SKM-1 treated with dmso at 0.1 percent for 144 hours (cell line): ENCODE measurements at regions not wholly inside any gene's neighbourhood (a gene's known extent, or its start where the extent isn't known, plus 50 kb on each side); places are given as distances from the start of the nearest gene placed in this dataset.
"Not testable (repeated sequence)": the region's sequence is repeated elsewhere in the genome, so short reads cannot be mapped to it uniquely, and the experiment has no call there.

ENCODE experiments used
- DNase-seq: peaks from one replicate; lab custom pipeline; 2025; ENCODE audit not compliant: unreplicated experiment; lab: John Stamatoyannopoulos, UW

DNA sequence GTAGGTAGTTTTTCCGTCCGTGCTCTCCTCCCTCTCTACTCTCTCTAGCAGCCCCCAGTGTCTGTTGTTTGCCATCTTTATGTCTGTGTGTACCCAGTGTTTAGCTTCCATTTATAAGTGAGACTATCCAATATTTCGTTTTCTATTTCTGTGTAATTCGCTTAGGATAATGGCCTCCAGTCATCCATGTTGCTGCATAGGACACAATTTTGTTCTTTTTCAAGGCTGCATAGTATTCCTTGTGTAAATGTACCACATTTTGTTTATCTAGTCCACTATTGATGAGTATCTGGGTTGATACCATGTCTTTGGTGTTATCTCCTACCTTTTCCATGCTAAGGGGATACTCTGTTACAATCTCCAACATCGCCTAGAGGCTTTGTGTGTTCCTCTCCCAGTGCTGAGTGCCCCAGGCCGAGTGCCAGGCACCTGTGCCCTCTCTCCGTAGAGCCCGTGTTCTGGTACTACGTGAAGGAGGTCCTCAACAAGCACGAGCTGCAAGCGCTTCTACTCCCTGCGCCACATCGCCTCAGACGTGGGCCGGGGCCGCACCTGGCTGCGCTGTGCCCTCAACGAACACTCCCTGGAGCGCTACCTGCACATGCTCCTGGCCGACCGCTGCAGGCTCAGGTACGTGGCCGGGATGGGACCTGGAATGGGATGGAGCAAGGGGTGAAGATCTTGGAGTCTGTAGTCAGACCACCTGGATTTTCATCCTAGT, 51.0 kb downstream of the NPIPB11 start:
- DNase-seq, result not testable (repeated sequence)

GRCh38 chr16:29354449-29354848, 52.1 kb downstream of the NPIPB11 start:
- DNase-seq, result not testable (repeated sequence)

- DNase-seq, result not testable (repeated sequence)
Measured at GRCh38 chr16:29352617-29352999, 53.9 kb downstream of the NPIPB11 start.

- DNase-seq, result not testable (repeated sequence)
Measured at GRCh38 chr16:29351970-29352616, 54.4 kb downstream of the NPIPB11 start.

GRCh38 chr16:29351271-29351969, 55.1 kb downstream of the NPIPB11 start:
- not testable (repeated sequence) for DNase-seq

DNA sequence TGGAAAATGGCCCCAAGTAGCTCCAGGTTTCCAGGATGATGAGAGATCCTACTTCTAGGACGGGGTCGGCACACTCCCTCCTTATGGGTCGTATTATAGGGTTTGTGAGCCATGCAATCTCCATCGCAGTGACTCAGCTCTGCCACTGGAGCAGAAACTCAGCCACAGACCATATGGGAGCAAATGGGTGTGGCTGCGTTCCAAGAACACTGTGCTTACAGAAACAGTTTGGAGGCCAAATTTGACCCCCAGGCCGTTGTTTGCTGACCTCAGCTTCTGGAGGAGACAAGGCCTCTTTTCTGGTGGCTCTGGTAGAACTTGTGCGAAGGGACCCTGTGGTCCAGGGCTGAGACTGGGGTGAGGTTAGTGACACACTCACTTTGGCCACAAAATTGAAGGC, 56.5 kb downstream of the NPIPB11 start:
- DNase-seq, result not testable (repeated sequence)

GRCh38 chr16:29348748-29349147, 57.8 kb downstream of the NPIPB11 start:
- not testable (repeated sequence) for DNase-seq

GRCh38 chr16:29348123-29348690, 58.3 kb downstream of the NPIPB11 start:
- DNase-seq, result not testable (repeated sequence)

DNA sequence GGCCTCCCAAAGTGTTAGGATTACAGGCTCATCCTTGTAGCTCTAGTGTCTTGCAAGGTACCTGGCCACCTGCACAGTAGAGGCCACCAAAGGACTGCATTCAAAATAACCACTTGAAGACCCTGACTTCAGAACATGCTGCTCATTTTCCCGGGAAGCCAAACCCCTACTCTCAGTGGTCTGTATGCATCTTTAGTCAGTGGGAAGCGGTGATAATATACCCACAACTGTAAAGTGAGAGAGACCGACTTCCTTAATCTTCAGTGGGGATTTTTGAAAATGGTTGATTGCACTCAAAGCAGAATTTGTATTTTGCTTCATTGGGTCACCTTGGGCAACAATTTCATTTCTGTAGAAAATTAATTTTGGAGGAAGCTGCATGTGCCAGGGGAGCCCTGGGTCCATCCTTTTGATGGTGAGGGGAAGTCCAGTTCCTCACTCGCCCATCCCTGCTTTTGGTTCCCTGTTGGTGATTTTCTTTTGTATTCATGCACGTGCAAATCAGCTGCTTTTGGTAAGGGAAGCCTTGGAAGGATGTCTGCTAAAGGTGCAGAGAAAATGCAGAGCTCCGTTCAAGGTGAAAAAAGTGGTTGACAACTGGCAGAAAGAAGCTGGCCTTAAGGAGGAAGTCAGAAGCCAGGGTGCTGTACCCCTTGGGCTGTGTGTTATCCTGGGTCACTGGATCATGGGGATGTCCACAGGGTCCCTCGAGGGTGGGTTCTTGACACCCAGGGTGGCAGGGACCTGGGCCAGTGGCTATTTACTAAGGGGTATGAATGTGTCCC, 59.5 kb downstream of the NPIPB11 start:
- not testable (repeated sequence) for DNase-seq

DNA sequence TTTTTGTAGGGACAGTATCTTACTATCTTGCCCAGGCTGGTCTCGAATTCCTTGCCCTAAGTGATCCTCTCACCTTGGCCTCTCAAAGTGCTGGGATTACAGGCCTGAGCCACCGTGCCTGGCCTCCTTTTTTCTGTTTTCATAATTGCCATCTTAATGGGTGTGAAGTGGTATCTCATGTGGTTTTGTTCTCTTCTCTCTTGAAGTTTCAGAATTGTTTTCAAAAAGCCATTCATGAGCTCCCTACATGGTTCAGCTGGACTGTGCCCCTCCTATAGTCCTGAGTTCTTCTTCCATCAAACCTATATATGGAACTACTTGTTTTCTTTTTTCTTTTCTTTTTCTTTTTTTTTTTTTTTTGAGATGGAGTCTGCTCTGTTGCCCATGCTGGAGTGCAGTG, 60.3 kb downstream of the NPIPB11 start:
- DNase-seq, result not testable (repeated sequence)

GRCh38 chr16:29342937-29343336, 63.6 kb downstream of the NPIPB11 start:
- not testable (repeated sequence) for DNase-seq

DNA sequence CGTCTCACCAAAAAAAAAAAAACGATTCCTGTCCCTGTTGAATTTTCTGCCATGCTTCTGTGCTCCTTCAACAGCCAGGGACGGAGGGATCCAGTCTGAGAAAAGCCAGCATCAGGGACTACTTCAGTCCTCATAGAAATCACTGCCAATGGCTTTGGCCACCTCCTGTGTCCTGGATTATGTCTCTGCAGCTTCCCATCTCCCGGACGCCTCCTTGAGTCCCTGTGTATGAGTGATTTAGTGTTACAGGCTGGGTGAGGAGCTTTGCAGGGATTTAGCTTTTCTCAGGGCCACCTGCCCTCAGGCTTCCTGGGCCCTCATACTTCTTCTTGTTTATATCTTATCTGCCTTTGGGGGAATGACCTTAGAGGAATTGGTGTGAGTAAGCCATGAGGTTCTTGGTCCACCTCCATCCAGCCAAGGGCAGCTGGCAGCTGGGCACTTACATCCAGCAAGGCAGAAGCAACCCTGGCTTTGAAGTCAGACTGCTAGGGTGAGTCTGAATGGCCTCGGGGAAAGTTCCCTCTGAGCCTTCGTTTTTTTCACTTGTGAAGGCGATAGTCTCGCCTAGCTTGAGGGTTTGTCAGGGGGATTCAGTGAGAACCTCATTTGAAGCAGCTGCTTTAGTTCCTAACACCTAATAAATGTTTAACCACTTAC, 65.6 kb downstream of the NPIPB11 start:
- not testable (repeated sequence) for DNase-seq

GRCh38 chr16:29340235-29340634, 66.3 kb downstream of the NPIPB11 start:
- DNase-seq, result not testable (repeated sequence)

DNA sequence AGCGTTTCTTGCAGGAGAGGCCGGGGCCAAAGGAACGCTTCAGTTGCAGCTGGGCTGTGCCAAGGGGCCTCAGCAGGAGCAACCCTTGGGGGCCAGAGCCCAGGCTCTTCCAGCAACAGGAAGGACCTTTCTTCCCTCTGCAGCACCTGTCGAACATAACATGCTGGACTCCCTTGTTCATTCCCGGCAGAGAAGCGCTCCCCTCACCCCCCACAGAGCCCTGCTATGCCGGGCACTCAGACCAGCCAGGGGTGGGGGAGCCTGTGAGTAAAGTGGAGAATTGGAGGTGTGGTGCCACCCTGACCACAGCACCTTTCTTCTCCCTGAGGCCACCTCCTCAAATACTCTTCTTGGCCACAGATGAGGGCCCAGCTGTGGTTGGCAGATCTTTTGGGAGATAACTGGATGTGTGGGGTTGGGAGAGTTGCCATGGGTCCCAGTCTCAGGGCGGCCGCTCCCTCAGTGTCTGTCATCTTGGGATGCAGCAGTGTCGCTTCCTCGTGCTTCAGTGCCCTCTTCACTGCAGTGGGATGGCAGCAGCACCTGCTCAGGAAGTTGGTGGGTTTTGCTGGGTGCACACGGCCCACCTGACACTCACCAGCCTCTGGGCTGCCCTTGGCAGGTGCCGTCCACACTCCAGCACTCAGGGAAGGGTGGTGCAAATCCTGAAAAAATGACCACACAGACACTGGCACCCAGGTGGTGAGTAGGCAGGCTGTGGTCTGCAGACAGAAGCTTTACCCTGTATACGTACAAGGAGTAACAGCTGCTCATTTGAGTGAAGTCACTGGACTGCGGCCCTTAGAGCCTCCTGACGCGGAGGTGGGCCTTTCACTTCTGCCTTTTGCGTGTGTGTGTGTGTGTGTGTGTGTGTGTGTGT, 67.5 kb downstream of the NPIPB11 start:
- DNase-seq, result not testable (repeated sequence)

DNA sequence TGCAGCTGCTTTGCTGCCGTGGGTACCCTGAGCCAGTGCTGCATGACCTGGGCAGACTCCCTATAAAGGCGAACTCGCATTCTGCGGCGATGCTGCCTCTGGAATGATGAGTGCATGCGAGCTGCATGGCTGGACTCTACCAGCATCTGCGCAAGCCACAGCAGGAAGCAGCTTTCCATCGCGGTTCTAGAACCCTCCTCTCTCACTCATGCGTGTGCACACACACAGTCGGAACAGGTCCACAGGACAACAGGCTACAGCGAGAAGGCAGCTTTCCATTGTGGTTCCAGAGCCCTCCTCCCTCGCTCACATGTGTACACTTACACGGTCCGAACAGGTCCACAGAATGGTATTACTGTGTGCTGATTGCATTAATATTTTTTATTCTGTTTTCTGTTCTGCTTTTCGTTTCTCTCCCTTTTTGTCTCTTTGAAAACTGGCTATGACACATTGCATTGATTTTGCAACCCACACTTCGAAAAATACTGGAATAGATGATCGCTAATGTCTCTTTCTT, 69.1 kb downstream of the NPIPB11 start:
- not testable (repeated sequence) for DNase-seq

DNA sequence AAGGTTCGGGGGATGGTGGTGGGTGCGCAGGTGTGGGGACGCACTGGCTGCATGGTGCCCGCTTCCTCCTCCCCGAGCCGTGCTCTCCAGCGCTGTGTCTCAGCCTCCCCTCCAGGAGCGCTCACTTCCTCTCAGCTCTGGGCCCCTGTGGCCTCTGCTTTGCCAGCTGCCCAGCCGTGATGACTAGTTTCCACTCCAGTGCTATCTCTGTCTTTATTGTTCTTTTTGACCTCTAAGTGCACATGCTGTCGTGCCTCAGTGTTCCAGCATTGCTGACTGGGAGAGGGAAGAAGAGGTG, 71.0 kb downstream of the NPIPB11 start:
- DNase-seq, result not testable (repeated sequence)

DNA sequence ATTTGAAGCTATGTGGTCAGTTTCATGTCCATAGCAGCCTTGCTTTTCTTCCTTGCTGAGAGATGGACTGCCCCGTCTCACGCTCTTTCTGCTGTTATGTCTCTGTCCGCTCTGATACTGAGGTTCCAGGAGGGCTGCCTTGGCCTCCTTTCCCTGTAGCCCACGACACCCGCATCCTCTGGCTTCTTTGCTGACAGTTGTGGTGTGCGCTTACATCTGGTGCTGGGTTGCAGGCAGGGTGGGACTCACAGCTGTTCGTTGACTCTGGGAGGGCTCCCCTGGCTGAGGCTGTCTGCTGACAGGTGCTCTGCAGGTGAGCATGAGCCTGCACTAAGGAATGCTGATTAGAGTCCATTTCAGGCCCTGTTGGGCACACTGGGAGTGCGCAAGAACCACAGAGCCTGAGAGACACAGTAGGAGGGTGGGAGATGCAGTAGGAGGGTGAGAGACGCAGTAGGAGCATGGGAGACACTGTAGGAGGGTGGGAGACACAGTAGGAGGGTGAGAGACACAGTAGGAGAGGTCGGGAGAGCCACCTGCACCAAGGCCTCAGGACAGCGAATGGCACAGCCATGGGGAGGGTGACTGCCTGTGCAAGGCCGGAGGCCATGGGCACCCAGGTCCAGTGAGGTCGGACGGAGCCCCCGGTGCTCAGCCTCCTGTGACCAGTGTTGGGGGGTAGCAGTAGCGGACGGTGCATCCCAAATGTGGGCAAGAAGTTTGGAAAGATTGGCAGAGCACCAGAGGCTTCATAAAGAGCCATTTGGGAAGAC, 71.5 kb downstream of the NPIPB11 start:
- not testable (repeated sequence) for DNase-seq

- not testable (repeated sequence) for DNase-seq
Measured at GRCh38 chr16:29333492-29334097, 72.9 kb downstream of the NPIPB11 start.
